A673 (cell line): ENCODE measurements at regions not wholly inside any gene's neighbourhood (a gene's known extent, or its start where the extent isn't known, plus 50 kb on each side); places are given as distances from the start of the nearest gene placed in this dataset.

Source experiments
- BruUV-seq: library from RNA; stranded (reverse); fragments of 400-500 nt; replicated peaks from 2 replicates; lab custom pipeline; 2021; lab: Mats Ljungman, UMichigan
- CTCF ChIA-PET: fragments of 300-600 bp; sonication (Branson Sonifier 250); formaldehyde crosslinking; loops from one replicate; lab custom pipeline; 2022; ENCODE audit warnings: antibody characterized with exemption; lab: Charles Lee
- POLR2A ChIA-PET: fragments of 300-600 bp; sonication (Branson Sonifier 250); formaldehyde crosslinking; loops from one replicate; lab custom pipeline; 2022; ENCODE audit warnings: antibody characterized with exemption; ENCODE audit not compliant: low non-redundant PET; lab: Charles Lee
- DNase-seq: peaks from one replicate; pipeline ENCODE4 v3.0.0-alpha.2; 2015; ENCODE audit warnings: low spot score
- H3K27ac ChIP-seq: fragments of 200-600 bp; sonication (generic); 2 replicates; pipeline ENCODE4 v1.5.1; 2016; ENCODE audit warnings: mixed run types, low read depth, mild to moderate bottlenecking, mixed read lengths, antibody characterized with exemption, low read length; ENCODE audit not compliant: poor library complexity, severe bottlenecking
- H3K27me3 ChIP-seq: fragments of 200-600 bp; sonication (generic); replicated peaks from 2 replicates; pipeline ENCODE4 v1.6.1; 2017; ENCODE audit warnings: mixed run types, low read depth, mild to moderate bottlenecking, mixed read lengths, antibody characterized with exemption, low read length; ENCODE audit not compliant: insufficient read depth, poor library complexity
- H3K36me3 ChIP-seq: fragments of 200-600 bp; sonication (generic); 2 replicates; pipeline ENCODE4 v1.6.1; 2016; ENCODE audit warnings: mixed run types, mild to moderate bottlenecking, mixed read lengths, antibody characterized with exemption, low read length; ENCODE audit not compliant: insufficient read depth, poor library complexity, severe bottlenecking
- H3K4me1 ChIP-seq: fragments of 200-600 bp; sonication (generic); 2 replicates; pipeline ENCODE4 v1.6.1; 2017; ENCODE audit warnings: mixed run types, mild to moderate bottlenecking, mixed read lengths, antibody characterized with exemption, low read length; ENCODE audit not compliant: insufficient read depth, poor library complexity, severe bottlenecking
- H3K4me3 ChIP-seq: fragments of 200-600 bp; sonication (generic); 2 replicates; pipeline ENCODE4 v1.5.1; 2016; ENCODE audit warnings: low read depth, mixed run types, mild to moderate bottlenecking, mixed read lengths, low read length; ENCODE audit not compliant: poor library complexity, severe bottlenecking
- H3K9me3 ChIP-seq: fragments of 200-600 bp; sonication (generic); 2 replicates; pipeline ENCODE4 v1.6.1; 2016; ENCODE audit warnings: mixed run types, low read depth, mild to moderate bottlenecking, mixed read lengths, antibody characterized with exemption, low read length; ENCODE audit not compliant: poor library complexity, severe bottlenecking
- CTCF ChIP-seq: fragments of 300-800, 200-600 bp; sonication (generic); conservative IDR thresholded peaks from 2 replicates; pipeline ENCODE4 v1.5.1; 2017; ENCODE audit warnings: low read depth, mild to moderate bottlenecking, antibody characterized with exemption, low read length, moderate library complexity, mixed read lengths
- EZH2 ChIP-seq: fragments of 200-600 bp; sonication (generic); IDR thresholded peaks from 2 replicates; pipeline ENCODE4 v1.6.1; 2017; ENCODE audit warnings: borderline replicate concordance, low read depth, mild to moderate bottlenecking, mixed read lengths, antibody characterized with exemption, low read length; ENCODE audit not compliant: poor library complexity, severe bottlenecking
- intact Hi-C: fragments of 100-400 bp; cut with micrococcal nuclease; formaldehyde crosslinking; loops from one replicate; pipeline ENCODE4 v1.10.0; 2022; ENCODE audit not compliant: unreplicated experiment

GRCh38 chr7:94250124-94250523 lies 144.6 kb upstream of the COL1A2 start:
- Histone ChIP-seq H3K4me1 (peaks cover 19% of the 10 kb centered on the region), H3K27me3 (no peaks in the 10 kb centered on the region), H3K4me3 (no peak overlapping the region), H3K36me3 (no peaks in the 10 kb centered on the region), H3K9me3 (no peaks in the 10 kb centered on the region), H3K27ac (no peak overlapping the region)
- intact Hi-C loops, result no loop called here
- BruUV-seq, result no TSS peak
- DNase-seq, result no peak
- CTCF ChIA-PET, result no interaction called here
- POLR2A ChIA-PET, result no interaction called here
- TF ChIP-seq EZH2 (no peak), CTCF (no peak)

- ChIA-PET CTCF (no interaction called here), POLR2A (no interaction called here)
- peak; percentile 22 for DNase-seq
- intact Hi-C loops, result no loop called here
- no TSS peak for BruUV-seq
- Histone ChIP-seq H3K9me3 (no peaks in the 10 kb centered on the region), H3K27ac (no peak overlapping the region), H3K4me3 (no peak overlapping the region), H3K27me3 (no peaks in the 10 kb centered on the region), H3K36me3 (no peaks in the 10 kb centered on the region), H3K4me1 (peaks cover 19% of the 10 kb centered on the region)
- TF ChIP-seq EZH2, result no peak
- no peak for TF ChIP-seq CTCF
Measured at GRCh38 chr7:94250987-94251386, 143.7 kb upstream of the COL1A2 start.

- ChIA-PET CTCF (no interaction called here), POLR2A (interaction anchor here (0.6 kb wide), 1 partner anchor 260 kb away, joined by 3 read pairs; no protein-coding TSS in a partner anchor)
- no TSS peak for BruUV-seq
- Histone ChIP-seq H3K36me3 (no peaks in the 10 kb centered on the region), H3K27ac (no peak overlapping the region), H3K9me3 (no peaks in the 10 kb centered on the region), H3K4me3 (no peak overlapping the region), H3K4me1 (peaks cover 19% of the 10 kb centered on the region), H3K27me3 (no peaks in the 10 kb centered on the region)
- no peak for DNase-seq
- intact Hi-C loops, result no loop called here
- TF ChIP-seq CTCF (no peak), EZH2 (no peak)
Measured at GRCh38 chr7:94252124-94252523, 142.6 kb upstream of the COL1A2 start.
